ENCODE measurements at regions not wholly inside any gene's neighbourhood (a gene's known extent, or its start where the extent isn't known, plus 50 kb on each side); places are given as distances from the start of the nearest gene placed in this dataset.
A peak's percentile ranks its signal among the peaks of the same experiment; 100 is the strongest.

GRCh38 chr1:98077691-98078090 is 156.9 kb upstream of the DPYD start:
- Mint-ChIP-seq H3K27me3 (peaks cover 7% of the 10 kb centered on the region), H3K36me3 (ENCODE audit: low read depth) (no peaks in the 10 kb centered on the region), H3K4me1 (peaks cover 5% of the 10 kb centered on the region), H3K27ac (no peak overlapping the region), H3K4me3 (no peak overlapping the region)
- no peak for ATAC-seq
- H3K9me3 ChIP-seq (ENCODE audit: control insufficient read depth, low read length, poor library complexity, severe bottlenecking) = no peaks in the 10 kb centered on the region
- DNase-seq = no peak

GRCh38 chr1:98075626-98076025 is 154.8 kb upstream of the DPYD start:
- H3K27me3 Mint-ChIP-seq = peaks cover 13% of the 10 kb centered on the region
- H3K27ac Mint-ChIP-seq = no peak overlapping the region
- ATAC-seq = no peak
- no peak overlapping the region for H3K4me3 Mint-ChIP-seq
- no peaks in the 10 kb centered on the region for H3K9me3 ChIP-seq (ENCODE audit: control insufficient read depth, low read length, poor library complexity, severe bottlenecking)
- H3K4me1 Mint-ChIP-seq = peaks cover 5% of the 10 kb centered on the region
- DNase-seq = no peak
- no peaks in the 10 kb centered on the region for H3K36me3 Mint-ChIP-seq (ENCODE audit: low read depth)

GRCh38 chr1:98073823-98074222 is 153.0 kb upstream of the DPYD start:
- Mint-ChIP-seq H3K27ac (no peak overlapping the region), H3K4me1 (peaks cover 5% of the 10 kb centered on the region), H3K4me3 (no peak overlapping the region), H3K36me3 (ENCODE audit: low read depth) (no peaks in the 10 kb centered on the region), H3K27me3 (peaks cover 9% of the 10 kb centered on the region)
- DNase-seq (no peak), ATAC-seq (no peak)
- H3K9me3 ChIP-seq (ENCODE audit: control insufficient read depth, low read length, poor library complexity, severe bottlenecking) = no peaks in the 10 kb centered on the region

- no peaks in the 10 kb centered on the region for H3K9me3 ChIP-seq (ENCODE audit: control insufficient read depth, low read length, poor library complexity, severe bottlenecking)
- H3K27ac Mint-ChIP-seq = no peak overlapping the region
- H3K4me3 Mint-ChIP-seq = no peak overlapping the region
- H3K4me1 Mint-ChIP-seq = peaks cover 4% of the 10 kb centered on the region
- H3K27me3 Mint-ChIP-seq = peaks cover 12% of the 10 kb centered on the region
- H3K36me3 Mint-ChIP-seq (ENCODE audit: low read depth) = no peaks in the 10 kb centered on the region
- DNase-seq = no peak
- ATAC-seq = no peak
These were observed 152.3 kb upstream of the DPYD start for GRCh38 chr1:98073106-98073505.

- peaks cover 17% of the 10 kb centered on the region for H3K27me3 Mint-ChIP-seq
- peaks cover 4% of the 10 kb centered on the region for H3K4me1 Mint-ChIP-seq
- ATAC-seq (no peak), DNase-seq (no peak)
- H3K36me3 Mint-ChIP-seq (ENCODE audit: low read depth) = no peaks in the 10 kb centered on the region
- no peak overlapping the region for H3K4me3 Mint-ChIP-seq
- H3K9me3 ChIP-seq (ENCODE audit: control insufficient read depth, low read length, poor library complexity, severe bottlenecking) = no peaks in the 10 kb centered on the region
- no peak overlapping the region for H3K27ac Mint-ChIP-seq
These were observed 151.2 kb upstream of the DPYD start for GRCh38 chr1:98072047-98072446.

- peaks cover 34% of the 10 kb centered on the region for H3K27me3 Mint-ChIP-seq
- no peaks in the 10 kb centered on the region for H3K9me3 ChIP-seq (ENCODE audit: control insufficient read depth, low read length, poor library complexity, severe bottlenecking)
- DNase-seq = no peak
- H3K4me3 Mint-ChIP-seq = no peak overlapping the region
- H3K36me3 Mint-ChIP-seq (ENCODE audit: low read depth) = no peaks in the 10 kb centered on the region
- H3K27ac Mint-ChIP-seq = no peak overlapping the region
- ATAC-seq = no peak
- H3K4me1 Mint-ChIP-seq = no peaks in the 10 kb centered on the region
These were observed 147.2 kb upstream of the DPYD start for GRCh38 chr1:98068016-98068415.

GRCh38 chr1:98066911-98067310 is 146.1 kb upstream of the DPYD start:
- H3K4me3 Mint-ChIP-seq = no peak overlapping the region
- no peaks in the 10 kb centered on the region for H3K4me1 Mint-ChIP-seq
- H3K27ac Mint-ChIP-seq = no peak overlapping the region
- H3K36me3 Mint-ChIP-seq (ENCODE audit: low read depth) = no peaks in the 10 kb centered on the region
- ATAC-seq (no peak), DNase-seq (no peak)
- peaks cover 35% of the 10 kb centered on the region for H3K27me3 Mint-ChIP-seq
- H3K9me3 ChIP-seq (ENCODE audit: control insufficient read depth, low read length, poor library complexity, severe bottlenecking) = no peaks in the 10 kb centered on the region

- no peaks in the 10 kb centered on the region for H3K9me3 ChIP-seq (ENCODE audit: control insufficient read depth, low read length, poor library complexity, severe bottlenecking)
- ATAC-seq (no peak), DNase-seq (no peak)
- no peak overlapping the region for H3K27ac Mint-ChIP-seq
- H3K36me3 Mint-ChIP-seq (ENCODE audit: low read depth) = peaks cover under 1% of the 10 kb centered on the region
- peaks cover 69% of the 10 kb centered on the region for H3K27me3 Mint-ChIP-seq
- H3K4me1 Mint-ChIP-seq = peaks cover under 1% of the 10 kb centered on the region
- no peak overlapping the region for H3K4me3 Mint-ChIP-seq
These were observed 138.8 kb upstream of the DPYD start for GRCh38 chr1:98059620-98060019.

- no peak overlapping the region for H3K4me3 Mint-ChIP-seq
- H3K4me1 Mint-ChIP-seq = peaks cover 3% of the 10 kb centered on the region
- ATAC-seq = no peak
- H3K27ac Mint-ChIP-seq = no peak overlapping the region
- H3K9me3 ChIP-seq (ENCODE audit: control insufficient read depth, low read length, poor library complexity, severe bottlenecking) = no peaks in the 10 kb centered on the region
- H3K27me3 Mint-ChIP-seq = peaks cover 69% of the 10 kb centered on the region
- H3K36me3 Mint-ChIP-seq (ENCODE audit: low read depth) = peaks cover 3% of the 10 kb centered on the region
- no peak for DNase-seq
These were observed 137.8 kb upstream of the DPYD start for GRCh38 chr1:98058676-98059075.

GRCh38 chr1:98057236-98057910 is 136.5 kb upstream of the DPYD start:
- H3K27me3 Mint-ChIP-seq = peaks cover 76% of the 10 kb centered on the region
- no peak for ATAC-seq
- no peak for DNase-seq
- no peak overlapping the region for H3K27ac Mint-ChIP-seq
- no peak overlapping the region for H3K4me3 Mint-ChIP-seq
- H3K4me1 Mint-ChIP-seq = peaks cover 9% of the 10 kb centered on the region
- H3K36me3 Mint-ChIP-seq (ENCODE audit: low read depth) = peaks cover 5% of the 10 kb centered on the region
- no peaks in the 10 kb centered on the region for H3K9me3 ChIP-seq (ENCODE audit: control insufficient read depth, low read length, poor library complexity, severe bottlenecking)

- H3K36me3 Mint-ChIP-seq (ENCODE audit: low read depth) = peaks cover 5% of the 10 kb centered on the region
- H3K4me1 Mint-ChIP-seq = peaks cover 9% of the 10 kb centered on the region
- no peak for ATAC-seq
- H3K27me3 Mint-ChIP-seq = peaks cover 80% of the 10 kb centered on the region
- H3K27ac Mint-ChIP-seq = no peak overlapping the region
- no peak overlapping the region for H3K4me3 Mint-ChIP-seq
- no peaks in the 10 kb centered on the region for H3K9me3 ChIP-seq (ENCODE audit: control insufficient read depth, low read length, poor library complexity, severe bottlenecking)
- no peak for DNase-seq
These were observed 135.9 kb upstream of the DPYD start for GRCh38 chr1:98056781-98057180.

GRCh38 chr1:98055457-98055856 is 134.6 kb upstream of the DPYD start:
- DNase-seq (no peak), ATAC-seq (no peak)
- H3K4me3 Mint-ChIP-seq = no peak overlapping the region
- peaks cover 5% of the 10 kb centered on the region for H3K36me3 Mint-ChIP-seq (ENCODE audit: low read depth)
- H3K27me3 Mint-ChIP-seq = peaks cover 85% of the 10 kb centered on the region
- no peak overlapping the region for H3K27ac Mint-ChIP-seq
- no peaks in the 10 kb centered on the region for H3K9me3 ChIP-seq (ENCODE audit: control insufficient read depth, low read length, poor library complexity, severe bottlenecking)
- peaks cover 9% of the 10 kb centered on the region for H3K4me1 Mint-ChIP-seq

GRCh38 chr1:98054786-98055185 is 134.0 kb upstream of the DPYD start:
- Mint-ChIP-seq H3K27me3 (peaks cover 85% of the 10 kb centered on the region), H3K27ac (no peak overlapping the region), H3K4me3 (peak overlapping the region; percentile 89), H3K36me3 (ENCODE audit: low read depth) (peaks cover 5% of the 10 kb centered on the region), H3K4me1 (peaks cover 9% of the 10 kb centered on the region)
- H3K9me3 ChIP-seq (ENCODE audit: control insufficient read depth, low read length, poor library complexity, severe bottlenecking) = peaks cover 2% of the 10 kb centered on the region
- DNase-seq = no peak
- no peak for ATAC-seq

GRCh38 chr1:98054367-98054701 is 133.5 kb upstream of the DPYD start:
- Mint-ChIP-seq H3K4me1 (peaks cover 10% of the 10 kb centered on the region), H3K27ac (no peak overlapping the region), H3K4me3 (peak overlapping the region; percentile 89), H3K27me3 (peaks cover 86% of the 10 kb centered on the region), H3K36me3 (ENCODE audit: low read depth) (peaks cover 5% of the 10 kb centered on the region)
- DNase-seq = no peak
- ATAC-seq = no peak
- H3K9me3 ChIP-seq (ENCODE audit: control insufficient read depth, low read length, poor library complexity, severe bottlenecking) = peaks cover 2% of the 10 kb centered on the region
